ENCODE measurements at regions not wholly inside any gene's neighbourhood (a gene's known extent, or its start where the extent isn't known, plus 50 kb on each side); places are given as distances from the start of the nearest gene placed in this dataset.

DNA sequence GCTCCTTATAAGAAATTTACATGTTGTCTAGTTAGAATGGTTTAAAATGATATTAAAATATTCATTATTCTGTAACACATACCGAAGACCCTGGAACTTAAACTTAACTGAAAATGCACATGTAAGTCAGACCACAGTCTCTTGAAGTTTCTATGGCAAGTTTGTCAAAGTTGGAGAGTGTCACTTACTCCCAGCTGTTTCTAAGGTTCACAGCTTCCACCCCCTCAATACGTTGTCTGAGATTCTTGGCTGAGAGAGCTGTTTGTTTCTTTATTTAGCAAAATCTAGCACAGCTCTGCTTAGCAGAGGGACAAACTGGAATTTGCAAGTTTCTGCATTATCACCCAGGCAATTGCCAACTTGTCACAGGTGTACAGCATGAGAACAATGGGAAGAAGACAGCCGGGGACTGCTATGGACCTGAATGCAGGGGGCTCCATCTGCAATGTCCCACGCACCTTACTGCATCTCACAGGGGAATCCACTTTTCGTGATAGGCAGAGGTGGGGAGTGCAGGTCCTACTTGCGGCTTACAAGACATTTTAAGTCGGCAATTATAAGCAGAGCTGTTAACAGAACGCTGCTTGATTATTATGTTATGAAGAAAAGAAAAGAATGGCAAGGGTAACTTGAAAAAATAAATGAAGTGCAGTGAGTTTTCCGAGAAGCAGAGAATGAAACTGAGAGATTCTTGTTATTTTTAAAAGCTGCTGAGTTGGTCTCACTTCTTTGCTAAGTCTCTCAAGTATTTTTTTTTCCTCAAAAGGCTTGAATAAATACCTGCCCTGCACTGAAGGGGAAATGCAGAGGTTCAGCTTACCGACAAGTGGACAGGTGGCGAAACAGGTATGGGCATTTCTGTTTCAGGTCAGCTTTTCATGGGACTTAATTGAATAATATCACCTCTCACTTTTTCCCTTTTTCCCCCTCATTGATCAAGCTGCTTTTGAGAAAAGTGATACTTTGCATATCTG lies 1072.1 kb upstream of the FANCL start:
- no peaks in the 10 kb centered on the region for H3K36me3 ChIP-seq
- H3K9me3 ChIP-seq (ENCODE audit: low read depth), result no peaks in the 10 kb centered on the region
- peaks cover 4% of the 10 kb centered on the region for H3K4me1 ChIP-seq (ENCODE audit: low read depth)
- H3K4me3 ChIP-seq, result no peak overlapping the region
- TF ChIP-seq, protein P1, sequence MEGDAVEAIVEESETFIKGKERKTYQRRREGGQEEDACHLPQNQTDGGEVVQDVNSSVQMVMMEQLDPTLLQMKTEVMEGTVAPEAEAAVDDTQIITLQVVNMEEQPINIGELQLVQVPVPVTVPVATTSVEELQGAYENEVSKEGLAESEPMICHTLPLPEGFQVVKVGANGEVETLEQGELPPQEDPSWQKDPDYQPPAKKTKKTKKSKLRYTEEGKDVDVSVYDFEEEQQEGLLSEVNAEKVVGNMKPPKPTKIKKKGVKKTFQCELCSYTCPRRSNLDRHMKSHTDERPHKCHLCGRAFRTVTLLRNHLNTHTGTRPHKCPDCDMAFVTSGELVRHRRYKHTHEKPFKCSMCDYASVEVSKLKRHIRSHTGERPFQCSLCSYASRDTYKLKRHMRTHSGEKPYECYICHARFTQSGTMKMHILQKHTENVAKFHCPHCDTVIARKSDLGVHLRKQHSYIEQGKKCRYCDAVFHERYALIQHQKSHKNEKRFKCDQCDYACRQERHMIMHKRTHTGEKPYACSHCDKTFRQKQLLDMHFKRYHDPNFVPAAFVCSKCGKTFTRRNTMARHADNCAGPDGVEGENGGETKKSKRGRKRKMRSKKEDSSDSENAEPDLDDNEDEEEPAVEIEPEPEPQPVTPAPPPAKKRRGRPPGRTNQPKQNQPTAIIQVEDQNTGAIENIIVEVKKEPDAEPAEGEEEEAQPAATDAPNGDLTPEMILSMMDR (IDR thresholded peaks at IDR 0.05; ENCODE audit: low read depth, low read length), result no peak
- no peaks in the 10 kb centered on the region for H3K27me3 ChIP-seq
- H3K27ac ChIP-seq, result no peak overlapping the region
- no peak for DNase-seq (ENCODE audit: low read depth in 1 of 2, low spot score in 1 of 2)

GRCh38 chr2:59312029-59312428 lies 1070.9 kb upstream of the FANCL start:
- no peak for DNase-seq (ENCODE audit: low read depth in 1 of 2, low spot score in 1 of 2)
- Histone ChIP-seq H3K9me3 (ENCODE audit: low read depth) (no peaks in the 10 kb centered on the region), H3K4me3 (no peak overlapping the region), H3K27me3 (no peaks in the 10 kb centered on the region), H3K36me3 (no peaks in the 10 kb centered on the region), H3K4me1 (ENCODE audit: low read depth) (peaks cover 4% of the 10 kb centered on the region), H3K27ac (no peak overlapping the region)
- TF ChIP-seq, protein P1 (IDR thresholded peaks at IDR 0.05; ENCODE audit: low read depth, low read length), result no peak

GRCh38 chr2:59308108-59308507 lies 1067.0 kb upstream of the FANCL start:
- Histone ChIP-seq H3K27me3 (no peaks in the 10 kb centered on the region), H3K4me3 (no peak overlapping the region), H3K4me1 (ENCODE audit: low read depth) (peaks cover 3% of the 10 kb centered on the region), H3K27ac (no peak overlapping the region), H3K36me3 (no peaks in the 10 kb centered on the region), H3K9me3 (ENCODE audit: low read depth) (no peaks in the 10 kb centered on the region)
- TF ChIP-seq, protein P1 (IDR thresholded peaks at IDR 0.05; ENCODE audit: low read depth, low read length), result no peak
- DNase-seq (ENCODE audit: low read depth in 1 of 2, low spot score in 1 of 2), result no peak

DNA sequence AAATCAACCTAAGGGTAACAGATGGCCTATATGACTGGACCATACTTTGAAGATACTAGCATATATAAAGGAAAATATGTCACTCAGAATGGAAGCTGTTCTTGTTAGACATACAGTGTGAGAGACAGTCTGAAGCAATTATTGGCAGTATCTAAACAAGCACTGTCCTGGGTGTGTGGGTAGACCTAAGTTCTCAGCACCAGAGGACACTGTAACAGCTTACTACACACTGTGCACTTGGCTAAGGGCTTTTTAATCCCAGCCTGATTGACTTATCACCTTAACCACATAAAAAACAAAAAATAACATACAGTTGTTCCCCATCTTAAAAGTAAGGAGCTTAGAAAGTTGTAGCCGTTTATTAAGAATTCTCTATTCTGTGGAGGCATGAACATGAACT lies 1066.1 kb upstream of the FANCL start:
- H3K4me1 ChIP-seq (ENCODE audit: low read depth), result no peaks in the 10 kb centered on the region
- TF ChIP-seq, protein P1 (IDR thresholded peaks at IDR 0.05; ENCODE audit: low read depth, low read length), result no peak
- H3K27ac ChIP-seq, result no peak overlapping the region
- no peaks in the 10 kb centered on the region for H3K36me3 ChIP-seq
- no peak overlapping the region for H3K4me3 ChIP-seq
- no peak for DNase-seq (ENCODE audit: low read depth in 1 of 2, low spot score in 1 of 2)
- H3K27me3 ChIP-seq, result no peaks in the 10 kb centered on the region
- H3K9me3 ChIP-seq (ENCODE audit: low read depth), result no peaks in the 10 kb centered on the region

DNA sequence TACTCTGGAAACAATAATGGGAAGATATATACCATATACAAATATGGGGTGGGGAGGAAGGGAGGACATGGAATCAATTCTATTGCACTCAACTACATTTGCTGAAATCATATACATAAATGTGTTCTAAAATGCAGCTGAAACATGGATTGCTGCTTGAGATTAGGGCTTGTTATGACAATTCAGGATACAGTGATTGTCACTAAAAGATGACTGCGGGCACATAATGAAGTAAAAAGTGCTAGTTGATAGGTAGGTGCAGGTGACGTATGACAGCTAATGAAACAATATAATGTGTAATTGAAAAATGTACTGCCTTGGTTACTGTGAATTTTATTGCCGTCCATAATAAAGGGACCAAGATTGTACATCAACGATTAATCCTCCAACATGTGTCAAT lies 1062.1 kb upstream of the FANCL start:
- Histone ChIP-seq H3K36me3 (no peaks in the 10 kb centered on the region), H3K9me3 (ENCODE audit: low read depth) (no peaks in the 10 kb centered on the region), H3K4me1 (ENCODE audit: low read depth) (no peaks in the 10 kb centered on the region), H3K4me3 (no peak overlapping the region), H3K27ac (no peak overlapping the region), H3K27me3 (no peaks in the 10 kb centered on the region)
- DNase-seq (ENCODE audit: low read depth in 1 of 2, low spot score in 1 of 2), result no peak
- TF ChIP-seq, protein P1 (IDR thresholded peaks at IDR 0.05; ENCODE audit: low read depth, low read length), result no peak
